ENCODE measurements at regions not wholly inside any gene's neighbourhood (a gene's known extent, or its start where the extent isn't known, plus 50 kb on each side); places are given as distances from the start of the nearest gene placed in this dataset.

DNA sequence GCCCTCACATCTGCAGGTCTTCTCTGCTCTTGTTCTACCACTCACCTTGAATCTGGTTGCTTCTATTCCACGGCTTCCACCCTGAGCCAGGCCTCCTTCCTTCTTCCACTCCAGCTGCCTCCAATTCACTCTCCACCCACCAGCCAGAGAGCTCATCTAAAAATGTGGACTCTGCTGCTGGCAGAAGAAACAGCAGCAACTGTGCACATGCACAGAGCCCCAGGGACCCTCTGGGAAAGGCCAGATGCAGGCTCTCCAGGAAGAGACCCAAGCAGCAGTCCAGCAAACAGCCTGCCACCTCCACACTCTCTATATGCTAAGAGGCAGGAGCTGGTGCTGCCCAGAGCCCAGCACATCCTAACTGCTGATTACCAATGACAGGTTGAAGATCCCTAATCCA lies 162.6 kb upstream of the TOP1 start:
- TF ChIP-seq CTCF (conservative IDR thresholded peaks at IDR 0.05; ENCODE audit: low read depth, low read length) (no peak), EZH2 (IDR thresholded peaks at IDR 0.05; ENCODE audit: borderline replicate concordance, low read depth, low read length, poor library complexity, severe bottlenecking) (no peak)

Data from A673 (cell line).